GM19023 (cell line): ENCODE measurements at regions not wholly inside any gene's neighbourhood (a gene's known extent, or its start where the extent isn't known, plus 50 kb on each side); places are given as distances from the start of the nearest gene placed in this dataset.
"Not testable (repeated sequence)": the region's sequence is repeated elsewhere in the genome, so short reads cannot be mapped to it uniquely, and the experiment has no call there.

ENCODE experiments used
- ATAC-seq: cut with Tn5 transposase; IDR thresholded peaks from one replicate; pipeline ENCODE4 v1.9.1; 2021; ENCODE audit warnings: mild to moderate bottlenecking, moderate library complexity; ENCODE audit not compliant: unreplicated experiment

DNA sequence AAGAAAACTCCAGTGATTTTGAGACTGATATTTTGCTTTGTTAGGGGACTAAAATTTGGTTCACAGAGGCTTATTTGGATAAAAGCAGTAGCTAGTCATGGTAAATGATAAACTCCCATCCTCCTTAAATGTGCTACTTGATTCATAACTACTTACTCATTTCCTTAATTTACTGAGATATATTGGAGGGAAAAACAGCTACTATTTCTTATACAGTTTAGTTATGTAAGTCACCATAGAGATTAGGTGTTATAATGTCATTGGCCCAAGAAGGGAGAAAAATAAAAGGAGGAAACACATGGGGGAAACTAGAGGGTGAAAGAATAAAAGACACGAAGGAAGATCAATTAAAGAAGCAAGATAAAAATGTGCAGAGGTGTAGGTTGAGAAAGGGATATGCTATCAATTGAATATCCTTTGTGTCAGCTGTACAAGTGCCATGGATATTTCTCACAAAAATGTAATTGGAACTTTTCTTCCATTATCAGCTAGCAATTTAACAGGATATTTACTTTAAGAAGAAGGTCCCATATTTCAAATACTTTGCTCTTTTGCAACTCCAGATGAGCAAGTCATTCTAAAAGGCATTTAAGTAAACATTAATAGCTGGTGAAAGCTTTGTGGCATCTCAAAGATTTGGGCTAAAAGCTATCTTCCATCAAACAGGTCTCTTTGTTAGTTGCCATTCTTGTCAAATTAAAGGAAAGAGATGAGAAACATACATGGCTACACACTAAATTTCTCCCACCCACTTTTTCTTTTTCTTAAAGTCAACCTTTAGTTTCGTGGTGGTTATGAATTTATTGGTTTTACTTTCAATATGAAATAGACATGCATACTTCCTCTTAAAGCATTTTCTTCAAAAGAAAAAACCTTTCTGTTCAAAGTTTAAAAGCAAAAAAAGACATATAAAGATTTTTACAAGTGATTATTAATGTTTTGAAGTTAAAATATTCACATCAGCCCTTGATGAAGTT lies 439.5 kb downstream of the CCER1 start:
- peak; percentile 90 for ATAC-seq

DNA sequence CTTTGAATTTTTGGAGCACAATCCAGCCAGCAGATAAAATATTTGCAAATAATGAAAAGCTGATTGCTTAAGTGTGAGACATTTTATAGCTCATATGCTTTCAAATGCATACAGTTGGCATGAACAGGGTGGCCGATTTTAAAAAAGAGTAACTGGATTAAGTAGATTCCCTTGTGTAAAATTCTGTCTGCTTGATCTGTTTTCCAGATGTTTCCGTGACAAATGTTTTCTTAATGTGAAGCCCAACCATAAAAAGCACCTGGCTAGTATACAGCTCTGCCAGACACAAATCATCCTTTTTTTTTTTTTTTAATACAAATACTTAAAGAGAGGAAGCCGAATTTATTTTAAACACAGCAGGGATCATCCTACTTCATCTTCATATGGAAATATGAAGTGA lies 440.7 kb downstream of the CCER1 start:
- no peak for ATAC-seq

DNA sequence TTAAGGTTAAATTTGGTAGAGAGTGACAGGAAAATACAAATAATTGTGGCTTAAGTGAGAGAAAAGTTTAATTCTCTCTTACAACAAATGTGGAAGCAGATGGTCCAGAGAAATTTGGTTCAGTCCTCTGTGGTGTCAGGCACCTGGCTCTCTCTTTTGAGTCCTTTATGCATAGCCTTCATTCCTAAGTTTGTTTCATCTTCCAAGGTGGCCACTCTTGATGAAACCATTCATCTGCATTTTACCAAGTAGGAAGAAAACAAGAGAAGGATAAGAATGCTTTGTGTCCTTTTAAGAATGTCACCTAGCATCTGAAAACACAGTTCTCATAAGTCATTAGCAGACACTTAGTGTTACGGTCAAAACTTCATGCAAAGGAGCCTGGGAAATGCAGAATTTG lies 442.5 kb downstream of the CCER1 start:
- ATAC-seq, result no peak

DNA sequence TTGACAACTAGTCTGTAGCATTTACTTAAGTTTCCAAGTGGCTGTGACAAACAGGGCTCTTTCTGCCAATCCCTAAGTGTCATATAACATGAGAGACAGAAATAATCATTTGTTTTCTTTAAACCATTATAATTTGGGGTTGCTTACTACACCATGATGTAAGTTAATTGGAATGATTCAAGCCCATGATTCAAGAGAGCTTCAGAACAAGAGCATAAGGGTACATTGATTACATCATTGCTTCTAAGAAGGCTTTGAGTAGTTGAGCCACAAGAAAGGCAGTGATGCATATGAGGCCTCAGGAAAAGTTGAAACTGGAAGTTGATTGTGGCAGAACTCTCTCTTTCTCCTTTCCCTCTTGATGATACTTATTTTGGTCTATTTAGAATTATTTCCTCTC lies 444.0 kb downstream of the CCER1 start:
- no peak for ATAC-seq

DNA sequence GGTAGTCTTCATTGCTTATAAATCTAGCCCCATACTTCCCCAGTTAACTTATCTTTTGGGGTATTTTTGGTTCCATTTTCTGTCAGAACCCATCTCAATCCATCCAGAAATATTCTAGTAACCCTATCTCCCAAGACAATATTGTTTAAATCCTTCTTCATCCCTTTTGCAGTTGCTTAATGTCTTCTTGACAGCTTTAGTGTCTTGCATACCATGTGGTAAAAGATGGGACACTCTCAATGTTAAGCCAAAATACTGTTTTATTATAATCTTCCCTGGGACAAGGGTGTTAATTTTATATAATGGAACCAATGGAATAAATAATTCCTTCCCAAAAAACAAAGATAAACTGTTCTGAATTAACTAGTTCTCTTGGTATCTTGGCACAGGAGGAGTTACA lies 450.2 kb downstream of the CCER1 start:
- no peak for ATAC-seq

DNA sequence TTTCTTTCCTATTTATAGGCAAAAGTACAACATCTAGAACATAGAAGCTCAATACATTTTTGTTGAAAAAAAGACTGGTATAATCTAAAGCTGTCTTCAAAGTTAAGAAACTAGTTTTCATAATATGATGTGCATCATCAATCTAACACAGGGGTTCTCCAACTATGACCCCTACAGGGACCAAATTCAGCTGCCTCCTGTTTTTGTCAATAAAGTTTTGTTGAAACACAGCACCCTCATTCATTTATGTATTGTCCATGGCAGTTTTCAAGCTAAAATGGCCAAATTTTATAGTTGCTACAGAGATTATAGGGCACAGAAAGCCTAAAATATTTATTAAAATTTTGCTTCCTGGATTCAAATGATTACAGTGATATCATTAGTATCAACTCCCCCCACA lies 452.9 kb downstream of the CCER1 start:
- ATAC-seq, result no peak

GRCh38 chr12:90501412-90501811 lies 453.6 kb downstream of the CCER1 start:
- ATAC-seq, result no peak

DNA sequence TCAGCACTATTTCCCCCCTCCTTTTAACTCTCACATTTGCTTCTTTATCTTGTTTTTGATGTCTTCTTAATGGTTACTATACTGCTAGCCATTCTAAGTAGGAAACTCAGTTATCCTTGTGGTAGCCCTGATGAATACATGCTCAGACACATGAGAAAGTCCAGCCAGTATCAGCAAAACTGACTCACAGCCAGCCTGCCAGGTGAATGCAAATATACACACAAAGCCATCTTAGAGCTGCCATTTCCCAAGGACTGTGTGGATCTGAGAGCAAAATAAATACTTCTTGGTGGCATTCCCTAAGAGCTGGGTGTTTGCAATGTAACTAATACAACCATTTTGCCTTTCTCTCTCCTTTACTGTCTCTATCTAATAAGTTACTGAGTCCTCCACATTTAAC lies 455.2 kb downstream of the CCER1 start:
- no peak for ATAC-seq

DNA sequence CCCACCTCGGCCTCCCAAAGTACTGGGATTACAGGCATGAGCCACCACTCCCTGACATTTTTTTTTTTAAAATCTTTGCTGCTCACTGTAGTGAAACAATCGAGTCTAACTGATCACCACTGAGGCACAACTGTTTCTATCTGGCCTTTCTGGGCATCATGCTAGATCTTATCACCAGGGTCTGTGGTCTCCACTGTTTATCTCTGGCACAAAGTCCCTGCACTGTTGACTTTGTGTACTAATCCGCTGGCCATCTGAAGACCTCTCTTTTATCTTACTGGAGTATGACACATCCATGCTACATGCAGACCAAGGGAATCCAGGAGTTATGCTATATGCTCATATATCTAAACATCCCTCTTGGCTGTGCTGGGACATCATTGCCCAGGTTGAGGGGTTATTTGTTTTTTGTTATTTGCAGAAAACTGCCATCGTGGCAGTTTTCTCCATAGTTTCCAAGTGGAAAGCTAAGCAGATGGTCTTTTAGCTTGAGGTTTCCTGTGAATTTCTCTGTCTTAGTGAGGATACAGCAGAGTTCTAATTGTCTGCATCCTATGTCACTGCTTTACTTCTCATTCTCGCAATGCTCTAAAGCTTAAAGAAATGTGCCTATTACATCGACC lies 456.9 kb downstream of the CCER1 start:
- ATAC-seq, result no peak

GRCh38 chr12:90490355-90490754 lies 464.6 kb downstream of the CCER1 start:
- ATAC-seq, result no peak

DNA sequence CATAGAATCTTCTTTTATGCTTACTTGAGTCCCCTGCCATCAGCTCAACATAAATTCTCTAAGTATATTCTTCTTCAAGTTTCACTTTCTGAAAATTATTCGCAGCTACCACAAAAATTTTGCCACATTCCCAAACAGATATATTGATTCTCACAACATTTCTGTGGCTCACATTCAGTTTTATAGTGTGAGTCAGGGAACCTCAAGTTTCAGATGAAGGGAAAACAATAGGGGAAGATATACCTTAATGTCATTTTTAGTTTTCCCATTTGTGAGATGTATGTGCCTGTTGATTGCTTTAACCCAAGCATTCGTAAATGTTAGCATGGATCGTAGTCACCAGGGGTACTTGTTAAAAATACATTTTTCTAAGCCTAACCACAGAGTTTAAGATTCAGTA lies 465.8 kb downstream of the CCER1 start:
- ATAC-seq, result no peak

DNA sequence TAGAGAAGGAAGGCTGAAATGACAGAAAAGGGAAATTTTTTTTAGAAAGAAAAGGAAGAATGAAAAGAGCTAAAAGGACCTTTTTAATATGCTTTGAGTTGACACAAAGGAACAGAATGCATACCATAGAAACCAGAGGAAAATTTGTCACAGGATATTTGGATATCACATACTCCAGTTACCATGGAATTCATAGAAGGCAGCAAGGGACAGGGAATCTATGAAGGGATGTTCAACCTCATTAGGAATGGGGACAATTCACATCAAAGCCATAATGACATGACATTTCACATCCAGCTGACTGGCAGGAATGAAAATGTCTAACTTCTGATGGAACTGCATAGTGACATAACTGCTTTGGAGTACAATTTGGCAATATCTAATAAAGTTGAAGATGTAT lies 469.4 kb downstream of the CCER1 start:
- ATAC-seq, result no peak

GRCh38 chr12:90484094-90484493 lies 470.9 kb downstream of the CCER1 start:
- no peak for ATAC-seq

DNA sequence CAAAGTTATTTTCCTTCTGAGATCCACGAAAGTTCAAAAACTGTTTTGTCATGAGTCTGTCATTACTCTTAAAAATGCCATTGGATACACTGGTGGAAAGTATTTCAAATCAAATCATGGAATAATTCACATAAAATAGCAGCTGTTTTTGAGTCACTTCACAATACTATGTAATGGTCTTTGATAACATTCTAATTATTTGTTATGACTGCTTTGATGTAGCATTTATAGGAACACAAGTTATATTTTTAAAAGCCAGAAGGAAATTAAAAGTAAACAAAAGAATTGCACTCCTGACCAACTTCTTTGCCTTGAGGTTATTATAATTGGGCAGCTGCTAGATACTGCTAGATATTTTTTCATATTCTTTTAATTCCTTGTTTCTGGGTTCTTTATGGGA lies 473.2 kb downstream of the CCER1 start:
- no peak for ATAC-seq

GRCh38 chr12:90479237-90479636 lies 475.7 kb downstream of the CCER1 start:
- no peak for ATAC-seq

GRCh38 chr12:90473831-90474230 lies 481.1 kb downstream of the CCER1 start:
- ATAC-seq, result no peak

DNA sequence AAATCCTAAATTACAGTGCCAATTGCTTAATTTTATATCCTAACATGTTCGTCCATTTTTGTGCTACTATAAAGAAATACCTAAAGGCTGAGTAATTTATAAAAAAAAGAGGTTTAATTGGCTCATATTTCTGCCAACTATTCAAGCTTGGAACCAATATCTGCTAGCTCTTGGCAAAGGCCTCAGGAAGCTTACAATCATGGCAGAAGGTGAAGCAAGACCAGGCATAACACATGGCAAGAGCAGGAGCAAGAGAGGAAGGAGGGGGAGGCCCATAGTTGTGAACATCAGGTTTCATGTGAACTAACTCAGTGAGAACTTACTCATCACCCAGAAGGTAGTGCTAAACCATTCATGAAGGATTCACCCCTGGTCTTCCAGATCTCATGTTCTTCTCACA lies 494.3 kb downstream of the CCER1 start:
- no peak for ATAC-seq

DNA sequence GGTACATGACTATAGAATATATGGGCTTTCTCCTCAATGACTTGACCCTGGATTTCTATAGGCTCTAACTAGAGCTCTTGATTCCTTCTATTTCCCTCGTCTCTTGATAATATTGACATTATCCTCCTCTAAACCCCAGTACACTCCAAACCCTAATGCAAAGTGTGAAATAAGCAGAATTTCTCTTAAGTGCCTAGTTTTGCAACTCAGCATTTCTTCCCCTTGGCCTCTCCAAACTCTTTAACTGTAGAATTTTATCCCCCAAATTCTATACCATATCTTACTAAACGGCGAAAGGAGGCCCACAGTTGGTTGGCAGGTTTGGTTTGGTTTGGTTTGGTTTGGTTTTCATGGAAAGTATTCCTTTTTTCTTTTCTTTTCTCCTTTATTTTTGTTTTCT lies 498.7 kb downstream of the CCER1 start:
- ATAC-seq, result no peak

- ATAC-seq, result no peak
Measured at GRCh38 chr12:90455756-90456155, 499.2 kb downstream of the CCER1 start.

DNA sequence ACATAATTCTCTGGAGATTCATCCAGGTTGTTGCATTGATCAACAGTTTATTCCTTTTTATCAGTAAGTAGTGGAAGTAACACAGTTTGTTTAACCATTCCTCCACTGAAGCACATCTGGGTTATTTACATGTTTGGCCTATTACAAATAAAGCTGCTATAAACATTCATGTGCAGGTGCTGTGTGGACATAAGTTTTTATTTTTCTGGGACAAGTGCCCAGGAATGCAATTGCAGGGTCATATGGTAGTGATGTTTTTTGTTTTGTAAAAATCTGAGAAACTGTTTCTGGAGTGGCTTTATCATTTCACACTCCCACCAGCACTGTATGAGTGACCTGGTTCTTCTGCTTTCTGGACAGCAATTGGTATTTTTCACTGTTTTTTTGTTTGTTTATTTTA lies 505.4 kb downstream of the CCER1 start:
- ATAC-seq, result no peak

DNA sequence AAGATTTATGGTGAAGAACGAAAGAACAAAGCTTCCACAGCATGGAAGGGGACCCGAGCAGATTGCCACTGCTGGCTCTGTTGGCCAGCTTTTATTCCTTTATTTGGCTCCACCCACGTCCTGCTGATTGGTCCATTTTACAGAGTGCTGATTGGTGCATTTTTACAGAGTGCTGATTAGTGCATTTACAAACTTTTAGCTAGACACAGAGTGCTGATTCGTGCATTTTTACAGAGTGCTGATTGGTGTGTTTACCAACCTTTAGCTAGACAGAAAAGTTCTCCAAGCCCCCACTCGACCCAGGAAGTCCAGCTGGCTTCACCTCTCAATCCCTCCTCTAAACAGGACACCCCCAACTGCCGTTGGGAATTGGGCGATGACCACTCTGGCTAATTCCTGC lies 511.5 kb downstream of the CCER1 start:
- ATAC-seq, result not testable (repeated sequence)

GRCh38 chr12:90441431-90441830 lies 513.5 kb downstream of the CCER1 start:
- ATAC-seq, result no peak
